Panc1 (cell line): ENCODE measurements at regions not wholly inside any gene's neighbourhood (a gene's known extent, or its start where the extent isn't known, plus 50 kb on each side); places are given as distances from the start of the nearest gene placed in this dataset.

ENCODE experiments used
- POLR2AphosphoS5 ChIP-seq: IDR thresholded peaks from 2 replicates; pipeline ENCODE4 v1.6.1; 2012; ENCODE audit warnings: mild to moderate bottlenecking, low read depth, low read length, moderate library complexity
- REST ChIP-seq, 2 experiments: IDR thresholded peaks; 2 replicates each; pipeline ENCODE4 v1.6.1; 2011 to 2012; ENCODE audit warnings: low read depth in 2 of 2, control low read depth in 1 of 2, low read length in 1 of 2, mild to moderate bottlenecking in 1 of 2, moderate library complexity in 1 of 2; ENCODE audit not compliant: insufficient read depth in 1 of 2
- SIN3A ChIP-seq: IDR thresholded peaks from 2 replicates; pipeline ENCODE4 v1.6.1; 2012; ENCODE audit warnings: low read depth, mild to moderate bottlenecking, low read length, moderate library complexity, borderline replicate concordance; ENCODE audit not compliant: insufficient read depth
- TCF7L2 ChIP-seq: IDR thresholded peaks from 2 replicates; pipeline ENCODE4 v1.6.1; 2011; ENCODE audit warnings: mild to moderate bottlenecking, low read depth, low read length, inconsistent platforms
- TF ChIP-seq, protein P1 (sequence below): fragments of 450-650 bp; IDR thresholded peaks from 2 replicates; pipeline ENCODE4 v1.5.1; 2017; ENCODE audit warnings: mild to moderate bottlenecking

GRCh38 chr5:54833590-54833989 is 151.8 kb downstream of the ESM1 start:
- TF ChIP-seq POLR2AphosphoS5 (no peak), REST (IDR thresholded peaks at IDR 0.05; ENCODE audit: insufficient read depth in 1 of 2, low read depth in 2 of 2, low read length in 1 of 2) (no peak), TCF7L2 (no peak), SIN3A (no peak)
- TF ChIP-seq, protein P1, sequence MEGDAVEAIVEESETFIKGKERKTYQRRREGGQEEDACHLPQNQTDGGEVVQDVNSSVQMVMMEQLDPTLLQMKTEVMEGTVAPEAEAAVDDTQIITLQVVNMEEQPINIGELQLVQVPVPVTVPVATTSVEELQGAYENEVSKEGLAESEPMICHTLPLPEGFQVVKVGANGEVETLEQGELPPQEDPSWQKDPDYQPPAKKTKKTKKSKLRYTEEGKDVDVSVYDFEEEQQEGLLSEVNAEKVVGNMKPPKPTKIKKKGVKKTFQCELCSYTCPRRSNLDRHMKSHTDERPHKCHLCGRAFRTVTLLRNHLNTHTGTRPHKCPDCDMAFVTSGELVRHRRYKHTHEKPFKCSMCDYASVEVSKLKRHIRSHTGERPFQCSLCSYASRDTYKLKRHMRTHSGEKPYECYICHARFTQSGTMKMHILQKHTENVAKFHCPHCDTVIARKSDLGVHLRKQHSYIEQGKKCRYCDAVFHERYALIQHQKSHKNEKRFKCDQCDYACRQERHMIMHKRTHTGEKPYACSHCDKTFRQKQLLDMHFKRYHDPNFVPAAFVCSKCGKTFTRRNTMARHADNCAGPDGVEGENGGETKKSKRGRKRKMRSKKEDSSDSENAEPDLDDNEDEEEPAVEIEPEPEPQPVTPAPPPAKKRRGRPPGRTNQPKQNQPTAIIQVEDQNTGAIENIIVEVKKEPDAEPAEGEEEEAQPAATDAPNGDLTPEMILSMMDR: no peak
